HL-60 (cell line): ENCODE measurements at regions not wholly inside any gene's neighbourhood (a gene's known extent, or its start where the extent isn't known, plus 50 kb on each side); places are given as distances from the start of the nearest gene placed in this dataset.

Experiments
- DNase-seq, 2 experiments: peaks; one replicate each; pipeline ENCODE4 v3.0.0-alpha.2; 2010 to 2020; ENCODE audit warnings: low read depth in 1 of 2, low spot score in 1 of 2
- H3K27ac ChIP-seq: fragments of 250-450 bp; sonication (Bioruptor Pico); replicated peaks from 2 replicates; pipeline ENCODE4 v1.5.1; 2020; ENCODE audit warnings: mild to moderate bottlenecking, moderate library complexity
- H3K27me3 ChIP-seq: fragments of 250-450 bp; sonication (Bioruptor Pico); 2 replicates; pipeline ENCODE4 v1.5.1; 2021; ENCODE audit warnings: mild to moderate bottlenecking, moderate library complexity; ENCODE audit not compliant: insufficient read depth, poor library complexity, severe bottlenecking
- H3K4me3 ChIP-seq: replicated peaks from 2 replicates; pipeline ENCODE4 v1.5.1; 2011; ENCODE audit warnings: mild to moderate bottlenecking, control low read depth, low read length; ENCODE audit not compliant: insufficient read depth
- CTCF ChIP-seq: IDR thresholded peaks from one replicate; pipeline ENCODE4 v1.5.1; 2011; ENCODE audit warnings: low read length, control low read depth, inconsistent platforms; ENCODE audit not compliant: insufficient read depth
- GABPA ChIP-seq: IDR thresholded peaks from 2 replicates; pipeline ENCODE4 v1.6.1; 2012; ENCODE audit warnings: low read depth
- POLR2AphosphoS5 ChIP-seq: IDR thresholded peaks from 2 replicates; pipeline ENCODE4 v1.6.1; 2012; ENCODE audit warnings: low read depth
- SPI1 ChIP-seq: IDR thresholded peaks from 2 replicates; pipeline ENCODE4 v1.6.1; 2012; ENCODE audit warnings: low read depth, mild to moderate bottlenecking, borderline replicate concordance
- TF ChIP-seq, protein P1 (sequence below): IDR thresholded peaks from 2 replicates; pipeline ENCODE4 v1.6.1; 2012; ENCODE audit warnings: low read depth; ENCODE audit not compliant: insufficient replicate concordance

DNA sequence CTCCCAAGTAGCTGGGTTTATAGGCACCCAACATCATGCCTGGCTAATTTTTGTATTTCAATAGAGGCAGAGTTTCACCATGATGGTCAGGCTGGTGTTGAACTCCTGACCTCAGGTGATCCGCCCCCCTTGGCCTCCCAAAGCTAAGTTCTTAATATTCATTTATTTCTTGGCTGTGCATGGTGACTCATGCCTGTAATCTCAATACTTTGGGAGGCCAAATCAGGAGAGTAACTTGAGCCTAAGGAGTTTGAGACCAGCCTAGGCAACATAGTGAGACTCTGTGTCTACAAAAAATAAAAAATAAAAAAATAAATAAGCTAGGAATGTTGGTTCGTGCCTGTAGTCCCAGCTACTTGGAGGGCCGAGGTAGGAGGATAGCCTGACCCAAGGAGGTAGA, 587.1 kb upstream of the FTMT start:
- Histone ChIP-seq H3K4me3 (no peak overlapping the region), H3K27ac (no peak overlapping the region), H3K27me3 (no peaks in the 10 kb centered on the region)
- TF ChIP-seq SPI1, result no peak
- TF ChIP-seq CTCF, result no peak
- TF ChIP-seq GABPA, result no peak
- TF ChIP-seq, protein P1, sequence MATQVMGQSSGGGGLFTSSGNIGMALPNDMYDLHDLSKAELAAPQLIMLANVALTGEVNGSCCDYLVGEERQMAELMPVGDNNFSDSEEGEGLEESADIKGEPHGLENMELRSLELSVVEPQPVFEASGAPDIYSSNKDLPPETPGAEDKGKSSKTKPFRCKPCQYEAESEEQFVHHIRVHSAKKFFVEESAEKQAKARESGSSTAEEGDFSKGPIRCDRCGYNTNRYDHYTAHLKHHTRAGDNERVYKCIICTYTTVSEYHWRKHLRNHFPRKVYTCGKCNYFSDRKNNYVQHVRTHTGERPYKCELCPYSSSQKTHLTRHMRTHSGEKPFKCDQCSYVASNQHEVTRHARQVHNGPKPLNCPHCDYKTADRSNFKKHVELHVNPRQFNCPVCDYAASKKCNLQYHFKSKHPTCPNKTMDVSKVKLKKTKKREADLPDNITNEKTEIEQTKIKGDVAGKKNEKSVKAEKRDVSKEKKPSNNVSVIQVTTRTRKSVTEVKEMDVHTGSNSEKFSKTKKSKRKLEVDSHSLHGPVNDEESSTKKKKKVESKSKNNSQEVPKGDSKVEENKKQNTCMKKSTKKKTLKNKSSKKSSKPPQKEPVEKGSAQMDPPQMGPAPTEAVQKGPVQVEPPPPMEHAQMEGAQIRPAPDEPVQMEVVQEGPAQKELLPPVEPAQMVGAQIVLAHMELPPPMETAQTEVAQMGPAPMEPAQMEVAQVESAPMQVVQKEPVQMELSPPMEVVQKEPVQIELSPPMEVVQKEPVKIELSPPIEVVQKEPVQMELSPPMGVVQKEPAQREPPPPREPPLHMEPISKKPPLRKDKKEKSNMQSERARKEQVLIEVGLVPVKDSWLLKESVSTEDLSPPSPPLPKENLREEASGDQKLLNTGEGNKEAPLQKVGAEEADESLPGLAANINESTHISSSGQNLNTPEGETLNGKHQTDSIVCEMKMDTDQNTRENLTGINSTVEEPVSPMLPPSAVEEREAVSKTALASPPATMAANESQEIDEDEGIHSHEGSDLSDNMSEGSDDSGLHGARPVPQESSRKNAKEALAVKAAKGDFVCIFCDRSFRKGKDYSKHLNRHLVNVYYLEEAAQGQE, result no peak
- no peak for TF ChIP-seq POLR2AphosphoS5
- no peak for DNase-seq

GRCh38 chr5:121271546-121271945, 580.1 kb upstream of the FTMT start:
- H3K27ac ChIP-seq, result no peak overlapping the region
- no peak for TF ChIP-seq SPI1
- TF ChIP-seq POLR2AphosphoS5, result no peak
- TF ChIP-seq, protein P1, result no peak
- no peak for TF ChIP-seq CTCF
- TF ChIP-seq GABPA, result no peak
- no peak overlapping the region for H3K4me3 ChIP-seq
- no peak for DNase-seq
- H3K27me3 ChIP-seq, result no peaks in the 10 kb centered on the region

- H3K27me3 ChIP-seq, result no peaks in the 10 kb centered on the region
- no peak overlapping the region for H3K4me3 ChIP-seq
- peak in 1 of 2 experiments; percentile 22 for DNase-seq
- TF ChIP-seq CTCF (no peak), GABPA (no peak), POLR2AphosphoS5 (no peak), SPI1 (no peak)
- TF ChIP-seq, protein P1, result no peak
- no peak overlapping the region for H3K27ac ChIP-seq
Measured at GRCh38 chr5:121273833-121274433, 577.7 kb upstream of the FTMT start.
